Activated T-cell treated with anti-CD3 and anti-CD28 coated beads, Interleukin-2, amount 50 U/mL, for 72 hours (primary cell): ENCODE measurements at regions not wholly inside any gene's neighbourhood (a gene's known extent, or its start where the extent isn't known, plus 50 kb on each side); places are given as distances from the start of the nearest gene placed in this dataset.

ENCODE experiments used
- ATAC-seq, 2 donors: fragments of 150-1000 bp; cut with Tn5 transposase; replicated peaks in 1 of 2; 2 replicates each; pipeline ENCODE4 v1.10.0; 2021; ENCODE audit warnings: moderate library complexity in 2 of 2, mild to moderate bottlenecking in 1 of 2
- DNase-seq, 2 donors: peaks; one replicate each; pipeline ENCODE4 v3.0.0; 2021 to 2022; ENCODE audit warnings: mixed read lengths in 1 of 2
- H3K27ac Mint-ChIP-seq: one replicate; pipeline ENCODE4 v1.8.0; 2022; ENCODE audit warnings: mild to moderate bottlenecking, moderate library complexity, mixed read lengths
- H3K27me3 Mint-ChIP-seq: one replicate; pipeline ENCODE4 v1.8.0; 2022; ENCODE audit warnings: low read depth, mixed read lengths
- H3K36me3 Mint-ChIP-seq, 2 donors: one replicate each; pipeline ENCODE4 v1.8.0; 2022; ENCODE audit warnings: mixed read lengths in 2 of 2, mild to moderate bottlenecking in 1 of 2; ENCODE audit not compliant: insufficient read depth in 2 of 2
- H3K4me1 Mint-ChIP-seq: one replicate; pipeline ENCODE4 v1.8.0; 2022; ENCODE audit warnings: low read depth, mixed read lengths
- H3K4me3 Mint-ChIP-seq, 2 donors: one replicate each; pipeline ENCODE4 v1.8.0; 2022; ENCODE audit warnings: mild to moderate bottlenecking in 2 of 2, mixed read lengths in 2 of 2, moderate library complexity in 2 of 2
- H3K9me3 Mint-ChIP-seq, 2 donors: one replicate each; pipeline ENCODE4 v1.8.0; 2022; ENCODE audit warnings: mixed read lengths in 2 of 2

GRCh38 chr4:65083076-65083475 lies 587.2 kb downstream of the EPHA5 start:
- Mint-ChIP-seq H3K4me3 (no peak overlapping the region), H3K27me3 (no peaks in the 10 kb centered on the region), H3K36me3 (peaks cover 0 to 1% of the 10 kb centered on the region in 2 donors), H3K4me1 (no peaks in the 10 kb centered on the region), H3K27ac (no peak overlapping the region), H3K9me3 (peaks cover 1 to 12% of the 10 kb centered on the region in 2 donors)
- DNase-seq (no peak), ATAC-seq (no peak)

GRCh38 chr4:65071564-65071963 lies 598.7 kb downstream of the EPHA5 start:
- Mint-ChIP-seq H3K27me3 (no peaks in the 10 kb centered on the region), H3K4me1 (no peaks in the 10 kb centered on the region), H3K9me3 (peaks cover 0 to 4% of the 10 kb centered on the region in 2 donors), H3K27ac (no peak overlapping the region), H3K4me3 (no peak overlapping the region), H3K36me3 (no peaks in the 10 kb centered on the region)
- ATAC-seq (no peak), DNase-seq (no peak)

- Mint-ChIP-seq H3K9me3 (peaks cover 0 to 4% of the 10 kb centered on the region in 2 donors), H3K27ac (no peak overlapping the region), H3K4me3 (no peak overlapping the region), H3K27me3 (no peaks in the 10 kb centered on the region), H3K36me3 (no peaks in the 10 kb centered on the region), H3K4me1 (no peaks in the 10 kb centered on the region)
- no peak for DNase-seq
- ATAC-seq, result no peak
Observed at GRCh38 chr4:65069177-65069576, 601.1 kb downstream of the EPHA5 start.

GRCh38 chr4:65066106-65066505 lies 604.2 kb downstream of the EPHA5 start:
- Mint-ChIP-seq H3K9me3 (peaks cover 0 to 6% of the 10 kb centered on the region in 2 donors), H3K27ac (no peak overlapping the region), H3K27me3 (no peaks in the 10 kb centered on the region), H3K4me1 (no peaks in the 10 kb centered on the region), H3K36me3 (no peaks in the 10 kb centered on the region), H3K4me3 (no peak overlapping the region)
- no peak for DNase-seq
- ATAC-seq, result no peak

GRCh38 chr4:65063601-65064000 lies 606.7 kb downstream of the EPHA5 start:
- no peaks in the 10 kb centered on the region for H3K36me3 Mint-ChIP-seq
- DNase-seq (no peak), ATAC-seq (no peak)
- H3K27ac Mint-ChIP-seq, result no peak overlapping the region
- H3K9me3 Mint-ChIP-seq, result peaks cover 0 to 4% of the 10 kb centered on the region in 2 donors
- no peaks in the 10 kb centered on the region for H3K27me3 Mint-ChIP-seq
- H3K4me3 Mint-ChIP-seq, result no peak overlapping the region
- no peaks in the 10 kb centered on the region for H3K4me1 Mint-ChIP-seq

GRCh38 chr4:65050786-65051185 lies 619.5 kb downstream of the EPHA5 start:
- peaks cover 5% of the 10 kb centered on the region in 2 donors for H3K9me3 Mint-ChIP-seq
- no peak for ATAC-seq
- H3K27me3 Mint-ChIP-seq, result no peaks in the 10 kb centered on the region
- no peaks in the 10 kb centered on the region for H3K36me3 Mint-ChIP-seq
- H3K27ac Mint-ChIP-seq, result no peak overlapping the region
- no peak overlapping the region for H3K4me3 Mint-ChIP-seq
- no peak for DNase-seq
- no peaks in the 10 kb centered on the region for H3K4me1 Mint-ChIP-seq

GRCh38 chr4:65046192-65047133 lies 623.8 kb downstream of the EPHA5 start:
- H3K4me3 Mint-ChIP-seq, result no peak overlapping the region
- H3K4me1 Mint-ChIP-seq, result no peaks in the 10 kb centered on the region
- ATAC-seq (no peak), DNase-seq (no peak)
- H3K9me3 Mint-ChIP-seq, result peaks cover 4 to 7% of the 10 kb centered on the region in 2 donors
- no peak overlapping the region for H3K27ac Mint-ChIP-seq
- H3K27me3 Mint-ChIP-seq, result no peaks in the 10 kb centered on the region
- no peaks in the 10 kb centered on the region for H3K36me3 Mint-ChIP-seq

GRCh38 chr4:65033899-65034298 lies 624.6 kb upstream of the TECRL start:
- H3K4me1 Mint-ChIP-seq, result no peaks in the 10 kb centered on the region
- no peaks in the 10 kb centered on the region for H3K27me3 Mint-ChIP-seq
- no peak for DNase-seq
- no peak for ATAC-seq
- peaks cover 0 to 2% of the 10 kb centered on the region in 2 donors for H3K9me3 Mint-ChIP-seq
- no peak overlapping the region for H3K27ac Mint-ChIP-seq
- H3K4me3 Mint-ChIP-seq, result no peak overlapping the region
- no peaks in the 10 kb centered on the region for H3K36me3 Mint-ChIP-seq

- H3K4me3 Mint-ChIP-seq, result no peak overlapping the region
Observed at GRCh38 chr4:65028592-65028991, 619.3 kb upstream of the TECRL start.

GRCh38 chr4:65023883-65024670 lies 614.8 kb upstream of the TECRL start:
- Mint-ChIP-seq H3K9me3 (peaks cover 0 to 4% of the 10 kb centered on the region in 2 donors), H3K27ac (no peak overlapping the region), H3K4me1 (no peaks in the 10 kb centered on the region), H3K27me3 (no peaks in the 10 kb centered on the region), H3K4me3 (no peak overlapping the region), H3K36me3 (peaks cover 0 to 3% of the 10 kb centered on the region in 2 donors)
- DNase-seq (no peak), ATAC-seq (no peak)

More at GRCh38 chr4:65028592-65028991, 619.3 kb upstream of the TECRL start:
- H3K27me3 Mint-ChIP-seq, result no peaks in the 10 kb centered on the region
- H3K4me1 Mint-ChIP-seq, result no peaks in the 10 kb centered on the region
- peaks cover 0 to 5% of the 10 kb centered on the region in 2 donors for H3K9me3 Mint-ChIP-seq
- no peak overlapping the region for H3K27ac Mint-ChIP-seq
- no peak for DNase-seq
- peaks cover 0 to 3% of the 10 kb centered on the region in 2 donors for H3K36me3 Mint-ChIP-seq
- no peak for ATAC-seq

GRCh38 chr4:65023081-65023480 lies 613.8 kb upstream of the TECRL start:
- ATAC-seq (no peak), DNase-seq (no peak)
- Mint-ChIP-seq H3K4me3 (no peak overlapping the region), H3K9me3 (peaks cover 0 to 4% of the 10 kb centered on the region in 2 donors), H3K27me3 (no peaks in the 10 kb centered on the region), H3K4me1 (no peaks in the 10 kb centered on the region), H3K27ac (no peak overlapping the region), H3K36me3 (peaks cover 0 to 3% of the 10 kb centered on the region in 2 donors)

- Mint-ChIP-seq H3K36me3 (peaks cover 0 to 3% of the 10 kb centered on the region in 2 donors), H3K4me1 (no peaks in the 10 kb centered on the region), H3K4me3 (no peak overlapping the region), H3K27me3 (no peaks in the 10 kb centered on the region), H3K27ac (no peak overlapping the region), H3K9me3 (peaks cover 0 to 4% of the 10 kb centered on the region in 2 donors)
- ATAC-seq (no peak), DNase-seq (no peak)
Observed at GRCh38 chr4:65021737-65022136, 612.5 kb upstream of the TECRL start.

GRCh38 chr4:65021149-65021548 lies 611.9 kb upstream of the TECRL start:
- no peaks in the 10 kb centered on the region for H3K27me3 Mint-ChIP-seq
- DNase-seq (no peak), ATAC-seq (no peak)
- H3K27ac Mint-ChIP-seq, result no peak overlapping the region
- peaks cover 0 to 3% of the 10 kb centered on the region in 2 donors for H3K36me3 Mint-ChIP-seq
- H3K4me1 Mint-ChIP-seq, result no peaks in the 10 kb centered on the region
- peaks cover 0 to 4% of the 10 kb centered on the region in 2 donors for H3K9me3 Mint-ChIP-seq
- no peak overlapping the region for H3K4me3 Mint-ChIP-seq
